GM12878 (cell line): ENCODE measurements at regions not wholly inside any gene's neighbourhood (a gene's known extent, or its start where the extent isn't known, plus 50 kb on each side); places are given as distances from the start of the nearest gene placed in this dataset.

ENCODE experiments used
- ATAC-seq: fragments of 200-7000 bp; cut with Tn5 transposase; 3 replicates; pipeline ENCODE4 v1.9.1; 2020; ENCODE audit warnings: mild to moderate bottlenecking, moderate library complexity
- BruUV-seq: library from RNA; stranded (reverse); fragments of 400-500 nt; replicated peaks from 2 replicates; lab custom pipeline; 2021; lab: Mats Ljungman, UMichigan
- CTCF ChIA-PET: fragments of 300-600 bp; sonication (Branson Sonifier 250); formaldehyde crosslinking; extraction: SDS; loops from one replicate; lab custom pipeline; 2021; ENCODE audit warnings: inconsistent platforms; lab: Yijun Ruan, JAX
- POLR2A ChIA-PET: fragments of 350-600 bp; formaldehyde crosslinking; extraction: SDS; loops from one replicate; lab custom pipeline; 2021; ENCODE audit warnings: inconsistent platforms; lab: Charles Lee
- RAD21 ChIA-PET: fragments of 300-600 bp; sonication (Branson Sonifier 250); formaldehyde crosslinking; loops from one replicate; lab custom pipeline; 2023; ENCODE audit warnings: antibody characterized with exemption; ENCODE audit not compliant: unreplicated experiment; lab: Charles Lee
- SMC1A ChIA-PET: fragments of 300-600 bp; sonication (Branson Sonifier 250); formaldehyde crosslinking; loops from one replicate; lab custom pipeline; 2023; ENCODE audit not compliant: unreplicated experiment, uncharacterized antibody; lab: Charles Lee
- DNase-seq: peaks from one replicate; pipeline ENCODE4 v3.0.0-alpha.2; 2011; ENCODE audit warnings: low read depth, low spot score
- FAIRE-seq: peaks from 3 replicates; lab custom pipeline; 2011; peaks lifted over from hg19 to GRCh38; lab: Jason Lieb, UNC
- H2AFZ ChIP-seq: 2 replicates; pipeline ENCODE4 v1.6.0; 2011; ENCODE audit warnings: low read depth, low read length, control low read depth; ENCODE audit not compliant: control insufficient read depth
- H3K27ac ChIP-seq: 2 replicates; pipeline ENCODE4 v1.5.1; 2011; ENCODE audit warnings: control low read depth; ENCODE audit not compliant: control insufficient read depth, insufficient read depth
- H3K27me3 ChIP-seq, 2 experiments: replicated peaks in 1 of 2; 2 replicates each; pipeline versions ENCODE4 v1.6.0 to v1.6.1; 2011; ENCODE audit warnings: low read length in 1 of 2; ENCODE audit not compliant: control insufficient read depth in 2 of 2, insufficient read depth in 2 of 2
- H3K36me3 ChIP-seq, 2 experiments: 2 replicates each; pipeline ENCODE4 v1.5.1; 2011; ENCODE audit warnings: low read length in 1 of 2; ENCODE audit not compliant: control insufficient read depth in 2 of 2, insufficient read depth in 2 of 2
- H3K4me1 ChIP-seq: 2 replicates; pipeline ENCODE4 v1.6.1; 2011; ENCODE audit warnings: mild to moderate bottlenecking, low read length, moderate library complexity, mixed read lengths; ENCODE audit not compliant: control insufficient read depth, insufficient read depth
- H3K4me2 ChIP-seq: 2 replicates; pipeline ENCODE4 v1.6.0; 2011; ENCODE audit warnings: control low read depth; ENCODE audit not compliant: control insufficient read depth, insufficient read depth
- H3K4me3 ChIP-seq: fragments of 200-600 bp; sonication (generic); 2 replicates; pipeline ENCODE4 v1.5.1; 2016
- H3K79me2 ChIP-seq: 2 replicates; pipeline ENCODE4 v1.6.0; 2011; ENCODE audit warnings: low read length; ENCODE audit not compliant: control insufficient read depth, insufficient read depth
- H3K9ac ChIP-seq: 2 replicates; pipeline ENCODE4 v1.8.0; 2011; ENCODE audit warnings: low read length, control low read depth, mixed read lengths; ENCODE audit not compliant: control insufficient read depth, insufficient read depth
- H3K9me3 ChIP-seq: replicated peaks from 3 replicates; pipeline ENCODE4 v1.5.1; 2011; ENCODE audit warnings: mild to moderate bottlenecking, low read length; ENCODE audit not compliant: control insufficient read depth, insufficient read depth
- H4K20me1 ChIP-seq: 2 replicates; pipeline ENCODE4 v1.6.0; 2011; ENCODE audit not compliant: control insufficient read depth, insufficient read depth
- BRCA1 ChIP-seq: IDR thresholded peaks from 2 replicates; pipeline ENCODE4 v1.6.1; 2011; ENCODE audit warnings: low read depth, low read length, improper control_type of control experiment
- CBX5 ChIP-seq: sonication (generic); IDR thresholded peaks from 2 replicates; pipeline ENCODE4 v1.6.1; 2016; ENCODE audit warnings: low read depth, moderate library complexity, mild to moderate bottlenecking, inconsistent platforms
- CEBPB ChIP-seq, 2 experiments: fragments of 150-350 bp in 1 of 2; IDR thresholded peaks; 2 replicates each; pipeline ENCODE4 v1.6.1; 2012 to 2014; ENCODE audit warnings: low read depth in 2 of 2, low read length in 2 of 2, borderline replicate concordance in 1 of 2, inconsistent platforms in 1 of 2
- EP300 ChIP-seq, 2 experiments: fragments of 150-350 bp in 1 of 2; IDR thresholded peaks; 2 replicates each; pipeline ENCODE4 v1.6.1; 2011 to 2012; ENCODE audit warnings: low read depth in 2 of 2, low read length in 2 of 2, borderline replicate concordance in 1 of 2, improper control_type of control experiment in 1 of 2, inconsistent platforms in 1 of 2; ENCODE audit not compliant: control insufficient read depth in 1 of 2
- HCFC1 ChIP-seq: fragments of 150-350 bp; IDR thresholded peaks from 2 replicates; pipeline ENCODE4 v1.6.1; 2014; ENCODE audit warnings: low read length
- IRF4 ChIP-seq: IDR thresholded peaks from 2 replicates; pipeline ENCODE4 v1.6.1; 2011; ENCODE audit warnings: low read depth, low read length
- MEF2B ChIP-seq: fragments of 450-650 bp; IDR thresholded peaks from 2 replicates; pipeline ENCODE4 v1.6.1; 2018; ENCODE audit warnings: mild to moderate bottlenecking, moderate library complexity; ENCODE audit not compliant: partially characterized antibody, poor library complexity, severe bottlenecking
- NBN ChIP-seq: fragments of 450-650 bp; IDR thresholded peaks from 2 replicates; pipeline ENCODE4 v1.6.1; 2016
- NR2C1 ChIP-seq: fragments of 450-650 bp; IDR thresholded peaks from 2 replicates; pipeline ENCODE4 v1.6.1; 2017; ENCODE audit warnings: antibody characterized with exemption, mild to moderate bottlenecking, moderate library complexity
- PAX8 ChIP-seq: fragments of 450-650 bp; IDR thresholded peaks from 2 replicates; pipeline ENCODE4 v1.6.1; 2017; ENCODE audit warnings: mild to moderate bottlenecking, moderate library complexity
- PML ChIP-seq: IDR thresholded peaks from 2 replicates; pipeline ENCODE4 v1.6.1; 2012; ENCODE audit warnings: low read length, inconsistent platforms
- POLR2A ChIP-seq: IDR thresholded peaks from 2 replicates; pipeline ENCODE4 v1.6.1; 2011; ENCODE audit warnings: low read depth, mild to moderate bottlenecking, low read length
- RELA ChIP-seq: fragments of 450-650 bp; IDR thresholded peaks from 2 replicates; pipeline ENCODE4 v1.8.0; 2014; ENCODE audit warnings: borderline replicate concordance; ENCODE audit not compliant: partially characterized antibody
- RUNX3 ChIP-seq: IDR thresholded peaks from 2 replicates; pipeline ENCODE4 v1.6.1; 2012; ENCODE audit warnings: low read length, inconsistent platforms
- SMAD5 ChIP-seq: IDR thresholded peaks from 2 replicates; pipeline ENCODE4 v1.6.1; 2016; ENCODE audit warnings: antibody characterized with exemption, low read depth
- STAT1 ChIP-seq: fragments of 450-650 bp; conservative IDR thresholded peaks from 2 replicates; pipeline ENCODE4 v1.6.1; 2014; ENCODE audit warnings: antibody characterized with exemption, mild to moderate bottlenecking
- YBX1 ChIP-seq: fragments of 450-650 bp; IDR thresholded peaks from 2 replicates; pipeline ENCODE4 v1.6.1; 2016; ENCODE audit warnings: antibody characterized with exemption
- ZNF24 ChIP-seq: fragments of 450-650 bp; IDR thresholded peaks from 2 replicates; pipeline ENCODE4 v1.6.1; 2017; ENCODE audit warnings: antibody characterized with exemption, mild to moderate bottlenecking
- ZNF592 ChIP-seq: fragments of 450-650 bp; IDR thresholded peaks from 2 replicates; pipeline ENCODE4 v1.6.1; 2017; ENCODE audit warnings: mild to moderate bottlenecking, moderate library complexity
- ZNF622 ChIP-seq: fragments of 450-650 bp; IDR thresholded peaks from 2 replicates; pipeline ENCODE4 v1.6.1; 2017; ENCODE audit warnings: mild to moderate bottlenecking, inconsistent platforms
- WGBS: methylation state at CpG from one replicate; pipeline ENCODE4 v1.1.6; 2016; ENCODE audit warnings: low lambda C conversion rate; ENCODE audit not compliant: insufficient replicate concordance, insufficient coverage; ENCODE audit errors: missing lambda C conversion rate; 5-methylcytosine and 5-hydroxymethylcytosine counted together
- in situ Hi-C: fragments of 300-500 bp; cut with MboI; formaldehyde crosslinking; loops from 9 replicates; pipeline ENCODE4 v1.14.3; 2018; ENCODE audit warnings: mixed read lengths
- intact Hi-C: fragments of 100-400 bp; cut with micrococcal nuclease; formaldehyde crosslinking; loops from one replicate; pipeline ENCODE4 v1.14.2; 2022; ENCODE audit not compliant: unreplicated experiment
- TF ChIP-seq, protein P1 (sequence below): IDR thresholded peaks from 2 replicates; pipeline ENCODE4 v1.6.1; 2011; ENCODE audit warnings: mild to moderate bottlenecking, low read depth, low read length, moderate library complexity; ENCODE audit not compliant: insufficient replicate concordance
- TF ChIP-seq, protein P2 (sequence below): fragments of 450-650 bp; IDR thresholded peaks from 2 replicates; pipeline ENCODE4 v1.6.1; 2016; ENCODE audit warnings: mild to moderate bottlenecking

DNA sequence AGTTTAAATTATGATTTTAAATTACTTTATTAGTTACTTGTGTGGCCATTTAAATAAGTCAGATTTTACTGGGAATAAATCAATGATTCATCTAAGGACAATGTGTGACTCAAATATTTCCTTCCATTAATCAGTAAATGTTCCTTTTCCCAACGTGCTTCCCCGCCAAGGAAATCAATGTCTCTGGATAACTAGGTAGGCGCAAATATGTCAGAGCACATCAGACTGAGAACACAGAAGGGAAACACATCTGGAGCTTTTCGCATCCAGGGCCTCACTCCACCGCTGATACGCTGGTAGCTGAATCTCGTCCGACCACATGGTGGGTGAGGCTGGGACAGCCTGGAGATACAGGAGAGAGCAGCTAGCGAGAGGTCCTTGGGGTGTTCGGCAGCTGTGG lies 56.4 kb upstream of the RPS6KA2 start (continued):
- TF ChIP-seq CEBPB (IDR thresholded peaks at IDR 0.05; ENCODE audit: borderline replicate concordance in 1 of 2, low read depth in 2 of 2, low read length in 2 of 2) (no peak), EP300 (IDR thresholded peaks at IDR 0.05; ENCODE audit: borderline replicate concordance in 1 of 2, control insufficient read depth in 1 of 2, low read depth in 2 of 2, low read length in 2 of 2) (no peak), ZNF622 (no peak), PAX8 (no peak), BRCA1 (no peak), IRF4 (no peak), NBN (no peak), YBX1 (no peak)

DNA sequence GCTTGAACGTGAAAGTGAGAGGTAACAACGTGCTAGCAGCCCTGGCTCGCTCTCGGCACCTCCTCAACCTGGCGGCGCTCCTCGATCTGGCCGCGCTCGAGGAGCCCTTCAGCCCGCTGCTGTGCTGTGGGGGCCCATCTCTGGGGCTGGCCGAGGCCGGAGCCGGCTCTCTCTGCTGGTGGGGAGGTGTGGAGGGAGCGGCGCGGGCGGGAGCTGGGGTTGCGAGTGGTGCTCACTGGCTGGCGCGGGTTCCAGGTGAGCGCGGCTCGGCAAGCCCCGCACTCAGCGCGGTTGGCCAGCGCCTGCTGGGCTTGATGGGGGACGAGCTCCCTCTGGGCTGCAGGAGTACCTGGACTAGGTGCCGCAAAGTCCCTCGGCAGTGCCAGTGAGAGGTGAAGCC lies 52.5 kb upstream of the RPS6KA2 start:
- Histone ChIP-seq H2AFZ (no peak overlapping the region), H3K4me2 (no peak overlapping the region), H3K9ac (no peak overlapping the region), H3K27me3 (no peaks in the 10 kb centered on the region; a peak in 1 of 4 replicates), H3K36me3 (no peaks in the 10 kb centered on the region), H3K79me2 (no peaks in the 10 kb centered on the region), H3K9me3 (no peaks in the 10 kb centered on the region), H3K4me1 (no peaks in the 10 kb centered on the region), H4K20me1 (no peaks in the 10 kb centered on the region), H3K4me3 (no peak overlapping the region), H3K27ac (no peak overlapping the region)
- ATAC-seq (no peak), FAIRE-seq (no peak), DNase-seq (no peak)
- SMC1A ChIA-PET: no interaction called here
- no TSS peak for BruUV-seq
- RAD21 ChIA-PET: no interaction called here
- POLR2A ChIA-PET: no interaction called here
- in situ Hi-C loops: no loop called here
- intact Hi-C loops: no loop called here
- CTCF ChIA-PET: no interaction called here
- 75% methylated on average over 28 of the region's 31 CpGs for WGBS
- no peak for TF ChIP-seq HCFC1
- TF ChIP-seq, protein P1, sequence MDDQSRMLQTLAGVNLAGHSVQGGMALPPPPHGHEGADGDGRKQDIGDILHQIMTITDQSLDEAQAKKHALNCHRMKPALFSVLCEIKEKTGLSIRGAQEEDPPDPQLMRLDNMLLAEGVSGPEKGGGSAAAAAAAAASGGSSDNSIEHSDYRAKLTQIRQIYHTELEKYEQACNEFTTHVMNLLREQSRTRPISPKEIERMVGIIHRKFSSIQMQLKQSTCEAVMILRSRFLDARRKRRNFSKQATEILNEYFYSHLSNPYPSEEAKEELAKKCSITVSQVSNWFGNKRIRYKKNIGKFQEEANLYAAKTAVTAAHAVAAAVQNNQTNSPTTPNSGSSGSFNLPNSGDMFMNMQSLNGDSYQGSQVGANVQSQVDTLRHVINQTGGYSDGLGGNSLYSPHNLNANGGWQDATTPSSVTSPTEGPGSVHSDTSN: no peak
- no peak for TF ChIP-seq CBX5
- TF ChIP-seq PML: no peak
- TF ChIP-seq SMAD5: no peak
- no peak for TF ChIP-seq RELA
- no peak for TF ChIP-seq POLR2A
- TF ChIP-seq RUNX3: no peak
- no peak for TF ChIP-seq MEF2B
- TF ChIP-seq, protein P2, sequence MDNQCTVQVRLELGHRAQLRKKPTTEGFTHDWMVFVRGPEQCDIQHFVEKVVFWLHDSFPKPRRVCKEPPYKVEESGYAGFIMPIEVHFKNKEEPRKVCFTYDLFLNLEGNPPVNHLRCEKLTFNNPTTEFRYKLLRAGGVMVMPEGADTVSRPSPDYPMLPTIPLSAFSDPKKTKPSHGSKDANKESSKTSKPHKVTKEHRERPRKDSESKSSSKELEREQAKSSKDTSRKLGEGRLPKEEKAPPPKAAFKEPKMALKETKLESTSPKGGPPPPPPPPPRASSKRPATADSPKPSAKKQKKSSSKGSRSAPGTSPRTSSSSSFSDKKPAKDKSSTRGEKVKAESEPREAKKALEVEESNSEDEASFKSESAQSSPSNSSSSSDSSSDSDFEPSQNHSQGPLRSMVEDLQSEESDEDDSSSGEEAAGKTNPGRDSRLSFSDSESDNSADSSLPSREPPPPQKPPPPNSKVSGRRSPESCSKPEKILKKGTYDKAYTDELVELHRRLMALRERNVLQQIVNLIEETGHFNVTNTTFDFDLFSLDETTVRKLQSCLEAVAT: no peak
- no peak for TF ChIP-seq STAT1
- TF ChIP-seq ZNF24: no peak
- TF ChIP-seq ZNF592: no peak
- no peak for TF ChIP-seq NR2C1
